GM21390 (cell line): ENCODE measurements at regions not wholly inside any gene's neighbourhood (a gene's known extent, or its start where the extent isn't known, plus 50 kb on each side); places are given as distances from the start of the nearest gene placed in this dataset.

ENCODE experiments used
- ATAC-seq: cut with Tn5 transposase; IDR thresholded peaks from one replicate; pipeline ENCODE4 v1.9.1; 2021; ENCODE audit not compliant: unreplicated experiment

GRCh38 chr4:124535003-124535402, 177.5 kb downstream of the ANKRD50 start:
- ATAC-seq = no peak

- ATAC-seq = no peak
Measured at GRCh38 chr4:124536946-124537345, 175.6 kb downstream of the ANKRD50 start.

DNA sequence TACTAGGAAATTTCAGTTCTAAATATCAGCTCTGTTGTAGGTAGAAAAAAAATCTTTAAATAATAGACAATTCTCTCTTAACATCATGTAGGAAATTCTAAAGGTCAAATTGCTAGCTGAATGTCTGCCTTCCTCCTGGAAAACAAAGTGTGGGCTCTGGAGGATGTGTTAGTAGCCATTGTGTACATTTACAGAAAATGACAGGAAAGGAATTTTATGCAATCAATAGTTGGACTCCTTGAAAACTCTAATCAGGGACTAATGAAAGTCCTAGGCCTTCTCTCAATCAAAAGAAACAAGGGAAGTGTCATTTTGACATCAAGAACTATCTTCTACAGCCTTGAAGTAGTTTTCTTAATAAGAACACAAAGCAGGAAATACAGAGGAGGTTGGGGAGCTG, 174.6 kb downstream of the ANKRD50 start:
- ATAC-seq = no peak

GRCh38 chr4:124540014-124540413, 172.5 kb downstream of the ANKRD50 start:
- ATAC-seq = no peak

DNA sequence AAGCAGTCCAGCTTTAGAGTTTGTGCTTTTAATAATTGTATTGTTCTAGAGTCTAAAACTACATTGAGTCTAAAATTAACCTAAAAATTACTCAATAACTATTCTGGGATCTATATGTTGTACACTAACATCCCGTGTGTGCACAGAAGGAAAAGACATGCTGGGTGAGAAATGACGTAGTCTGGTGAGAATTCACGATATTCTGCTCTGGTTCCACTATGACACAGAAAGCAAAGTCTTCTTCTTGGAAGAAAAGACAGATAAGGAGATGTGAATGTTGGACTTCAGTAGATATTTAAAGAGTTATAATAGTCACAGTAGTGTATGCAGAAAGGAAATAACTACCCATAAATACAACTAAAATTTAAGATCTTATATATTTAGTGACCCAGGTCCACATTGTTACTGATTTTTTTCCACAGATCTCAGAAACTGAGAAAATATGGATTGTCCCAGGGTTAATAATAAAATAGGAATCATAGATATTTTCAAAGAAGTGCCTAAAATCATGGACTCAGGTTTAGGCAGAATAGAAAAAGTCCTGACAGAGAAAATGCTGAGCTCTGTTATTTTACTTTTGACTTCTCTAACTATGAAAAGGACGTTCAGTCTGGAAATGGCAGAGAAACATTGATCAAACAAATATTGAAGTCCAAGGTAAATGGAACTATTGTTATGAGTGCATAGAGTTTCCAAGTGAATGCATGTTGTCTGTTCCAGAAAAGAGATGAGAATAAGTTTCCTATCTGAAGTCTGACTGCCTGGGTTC, 170.7 kb downstream of the ANKRD50 start:
- no peak for ATAC-seq

GRCh38 chr4:124555959-124556358, 156.6 kb downstream of the ANKRD50 start:
- ATAC-seq = no peak

DNA sequence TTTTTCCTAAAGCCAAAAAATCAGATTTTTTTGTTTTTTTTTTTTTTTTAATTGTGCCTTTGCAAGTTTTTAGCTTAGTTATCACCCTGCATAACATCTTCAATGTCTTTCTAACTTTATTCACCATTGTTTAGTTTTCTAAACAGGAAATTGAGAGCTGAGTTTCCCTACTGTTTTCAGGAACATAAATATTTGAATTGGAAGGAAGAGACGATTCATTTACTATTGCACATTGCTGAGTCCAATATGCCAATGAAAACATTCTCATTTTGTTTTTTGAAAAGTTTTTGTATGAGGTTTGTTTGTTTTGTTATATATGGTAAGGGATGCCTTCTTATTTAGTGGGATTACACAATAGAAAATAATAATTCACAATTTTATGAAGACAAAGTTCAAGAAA, 148.4 kb downstream of the ANKRD50 start:
- no peak for ATAC-seq

- no peak for ATAC-seq
Measured at GRCh38 chr4:124565371-124565770, 147.2 kb downstream of the ANKRD50 start.

DNA sequence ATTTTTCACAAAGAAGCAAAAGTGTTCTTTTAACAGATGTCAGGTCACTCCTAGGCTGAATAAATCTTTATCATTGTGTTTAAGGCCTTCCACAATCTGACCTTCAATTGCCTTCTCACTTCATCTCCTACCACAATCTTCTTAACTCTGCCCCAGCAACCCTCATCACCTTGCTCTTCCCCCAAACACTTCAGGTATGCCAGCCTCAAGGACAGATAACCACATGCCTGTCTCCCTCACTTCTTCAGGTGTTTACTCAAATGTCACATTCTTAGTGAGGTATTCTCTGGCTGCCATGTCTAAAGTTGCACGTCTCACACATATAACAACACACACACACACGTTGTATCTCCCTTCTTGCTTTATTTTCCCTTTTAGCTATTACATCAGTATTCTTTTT, 146.5 kb downstream of the ANKRD50 start:
- ATAC-seq = no peak

DNA sequence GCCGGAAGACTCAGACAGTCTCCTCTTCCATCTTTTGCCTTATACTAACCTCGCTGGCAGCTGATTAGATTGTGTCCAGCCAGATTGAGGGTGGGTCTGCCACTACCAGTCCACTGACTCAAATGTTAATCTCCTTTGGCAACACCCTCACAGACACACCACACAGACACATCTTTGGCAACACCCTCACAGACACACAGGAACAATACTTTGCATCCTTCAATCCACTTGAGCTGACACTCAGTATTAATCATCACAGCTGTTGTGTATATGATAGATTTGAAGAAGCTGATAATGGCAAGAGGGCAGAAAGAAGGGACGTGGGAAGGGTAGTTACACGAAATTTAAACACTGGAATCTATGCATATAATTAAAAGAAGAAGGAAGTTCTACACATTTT, 139.5 kb downstream of the ANKRD50 start:
- ATAC-seq = no peak

DNA sequence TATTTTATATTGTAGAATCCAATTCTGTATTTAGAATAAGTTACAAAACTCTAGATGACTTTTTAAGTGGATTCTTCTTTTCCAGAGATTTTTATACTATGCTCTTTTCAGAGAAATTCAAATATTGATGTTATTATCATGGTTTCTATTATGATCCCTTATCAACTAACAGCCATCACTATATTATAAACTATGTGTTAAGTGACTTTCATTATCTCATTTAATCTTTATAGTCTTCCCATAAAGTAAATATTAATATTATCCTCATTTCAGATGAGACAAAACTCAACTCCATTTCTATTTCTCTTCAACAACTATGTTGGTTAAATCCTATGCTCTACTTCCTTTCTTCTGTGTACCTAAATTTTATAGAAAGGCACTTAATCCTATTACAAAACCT, 132.6 kb downstream of the ANKRD50 start:
- ATAC-seq = no peak

DNA sequence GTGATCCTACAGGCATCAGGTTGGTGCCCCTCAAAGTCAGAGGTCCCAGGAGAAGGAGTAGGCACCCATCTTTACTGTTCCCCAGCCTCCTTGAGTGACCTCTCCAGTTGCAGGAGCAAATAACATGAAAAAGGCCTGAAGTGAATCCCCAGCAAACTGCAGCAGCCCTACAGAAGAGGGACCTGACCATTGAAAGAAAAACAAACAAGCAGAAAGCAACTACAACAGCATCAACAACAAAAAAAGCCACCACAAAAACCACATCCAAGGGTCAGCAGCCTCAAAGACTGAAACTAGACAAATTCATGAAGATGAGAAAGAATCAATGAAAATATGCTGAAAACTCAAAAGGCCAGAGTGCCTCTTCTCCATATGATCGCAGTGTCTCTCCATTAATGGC, 128.7 kb downstream of the ANKRD50 start:
- no peak for ATAC-seq

DNA sequence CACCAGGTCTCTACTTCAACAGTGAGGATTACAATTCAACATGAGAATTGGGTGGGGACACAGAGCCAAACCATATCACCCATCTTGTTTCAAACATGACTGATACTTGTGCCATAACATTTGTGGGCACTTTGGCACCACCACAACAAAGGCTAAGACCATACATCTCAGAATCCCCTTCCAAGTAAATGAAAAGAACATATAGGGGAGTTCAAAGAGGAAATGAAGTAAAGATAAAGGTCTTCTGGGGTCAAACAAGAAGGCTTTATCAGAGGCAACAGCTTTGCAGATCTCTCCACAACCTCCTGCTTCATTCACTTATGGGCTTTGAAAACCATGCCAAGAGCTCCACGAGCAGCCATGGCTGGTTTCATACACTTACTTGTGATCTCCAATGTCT, 122.7 kb downstream of the ANKRD50 start:
- ATAC-seq = no peak

DNA sequence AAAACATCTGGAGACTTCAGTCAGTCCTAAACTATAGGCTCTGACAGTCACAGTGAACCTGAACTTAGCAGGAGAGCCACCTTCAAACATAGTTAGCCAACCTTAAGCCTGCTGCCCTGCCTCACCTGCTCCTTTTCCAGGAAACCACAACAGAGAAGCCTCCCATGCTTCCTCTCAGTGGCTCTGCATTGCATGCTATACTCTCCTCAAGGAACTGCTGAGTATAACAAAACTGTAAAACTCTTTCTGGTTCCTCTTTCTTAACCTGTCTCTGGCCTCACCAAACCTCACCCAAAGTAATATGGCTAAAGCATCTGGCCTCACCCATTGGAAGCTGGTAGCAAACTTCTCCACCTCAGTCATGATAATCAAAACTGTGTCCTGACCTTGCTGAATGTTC, 122.1 kb downstream of the ANKRD50 start:
- no peak for ATAC-seq

DNA sequence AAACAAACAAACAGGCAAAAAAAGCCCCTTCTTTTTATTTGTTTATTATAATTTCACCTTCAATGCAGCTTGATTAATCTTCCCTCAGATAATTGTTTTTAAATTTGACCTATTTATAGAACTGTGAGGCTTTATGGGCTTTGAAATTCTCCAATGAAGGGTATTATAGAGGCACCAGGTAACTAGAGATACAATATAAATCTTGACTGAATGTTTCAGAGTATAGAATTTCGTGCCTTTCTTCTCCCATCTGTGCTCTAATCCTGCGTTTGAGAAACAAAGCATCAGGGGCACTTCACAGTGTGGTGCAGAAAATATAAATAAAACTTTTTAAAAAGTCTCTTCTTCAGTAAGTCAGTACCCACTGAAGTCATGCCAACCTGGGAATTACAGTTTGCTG, 120.9 kb downstream of the ANKRD50 start:
- ATAC-seq = no peak

DNA sequence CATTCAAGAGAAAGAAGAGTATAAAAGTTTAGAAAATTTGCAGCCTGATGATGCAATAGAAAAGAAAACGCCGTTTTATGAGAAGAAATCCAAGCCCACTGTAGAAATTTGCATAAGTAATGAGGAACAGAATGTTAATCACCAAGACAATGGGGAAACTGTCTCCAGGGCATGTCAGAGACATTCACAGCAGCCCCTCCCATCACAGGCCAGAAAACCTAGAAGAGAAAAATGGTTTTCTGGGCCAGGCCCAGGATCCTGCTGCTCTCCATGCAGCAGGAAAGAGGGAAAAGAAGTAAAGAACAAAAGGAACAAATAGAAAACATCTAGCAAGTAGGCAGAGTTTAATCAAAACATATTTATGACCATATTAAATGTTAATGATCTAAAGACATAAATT, 119.0 kb downstream of the ANKRD50 start:
- no peak for ATAC-seq

DNA sequence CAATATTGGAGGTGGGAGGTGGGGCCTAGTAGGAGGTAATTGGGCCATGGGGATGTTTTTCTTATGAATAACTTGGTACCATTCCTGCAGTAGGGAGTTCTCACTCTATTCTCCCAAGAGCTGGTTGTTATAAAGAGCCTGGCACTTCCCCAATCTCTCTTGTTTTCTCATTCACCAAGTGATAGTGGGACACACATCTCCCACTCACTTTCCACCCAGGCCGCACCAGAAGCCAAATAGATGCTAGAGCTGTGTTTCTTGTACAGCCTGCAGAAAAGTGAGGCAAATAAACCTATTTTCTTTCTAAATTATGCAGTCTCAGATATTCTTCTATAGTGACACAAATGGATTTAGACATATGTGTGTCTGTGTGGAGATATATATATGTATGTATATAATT, 117.6 kb downstream of the ANKRD50 start:
- no peak for ATAC-seq

DNA sequence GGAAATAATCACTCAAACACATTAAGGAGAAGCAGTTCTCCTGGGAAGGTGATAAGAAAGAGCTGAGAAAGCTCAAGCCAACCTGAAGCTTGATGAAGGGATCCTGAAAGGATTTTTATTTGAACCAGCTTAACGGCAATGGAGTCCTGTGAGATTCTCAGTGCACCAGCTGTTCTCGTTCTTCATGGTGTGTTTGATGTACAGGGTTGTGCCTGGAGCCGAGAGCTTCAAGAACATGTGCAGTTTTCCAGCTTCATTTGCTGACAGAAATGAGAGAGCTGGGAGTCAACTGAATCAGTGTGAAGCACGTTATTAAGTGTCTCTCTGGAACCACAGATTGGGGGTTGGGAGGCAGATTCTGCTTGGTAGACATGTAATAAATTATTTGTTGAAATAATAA, 115.7 kb downstream of the ANKRD50 start:
- no peak for ATAC-seq

- no peak for ATAC-seq
Measured at GRCh38 chr4:124610211-124610610, 102.3 kb downstream of the ANKRD50 start.
